ENCODE measurements at regions not wholly inside any gene's neighbourhood (a gene's known extent, or its start where the extent isn't known, plus 50 kb on each side); places are given as distances from the start of the nearest gene placed in this dataset.
A peak's percentile ranks its signal among the peaks of the same experiment; 100 is the strongest.

- ATAC-seq, result no peak
Measured at GRCh38 chr15:85890620-85890980, 95.9 kb upstream of the KLHL25 start.

- no peak for ATAC-seq
Measured at GRCh38 chr15:85891470-85891869, 96.7 kb upstream of the KLHL25 start.

- no peak for ATAC-seq
Measured at GRCh38 chr15:85892232-85892631, 97.5 kb upstream of the KLHL25 start.

GRCh38 chr15:85897207-85897894 lies 102.6 kb upstream of the KLHL25 start:
- ATAC-seq, result no peak

DNA sequence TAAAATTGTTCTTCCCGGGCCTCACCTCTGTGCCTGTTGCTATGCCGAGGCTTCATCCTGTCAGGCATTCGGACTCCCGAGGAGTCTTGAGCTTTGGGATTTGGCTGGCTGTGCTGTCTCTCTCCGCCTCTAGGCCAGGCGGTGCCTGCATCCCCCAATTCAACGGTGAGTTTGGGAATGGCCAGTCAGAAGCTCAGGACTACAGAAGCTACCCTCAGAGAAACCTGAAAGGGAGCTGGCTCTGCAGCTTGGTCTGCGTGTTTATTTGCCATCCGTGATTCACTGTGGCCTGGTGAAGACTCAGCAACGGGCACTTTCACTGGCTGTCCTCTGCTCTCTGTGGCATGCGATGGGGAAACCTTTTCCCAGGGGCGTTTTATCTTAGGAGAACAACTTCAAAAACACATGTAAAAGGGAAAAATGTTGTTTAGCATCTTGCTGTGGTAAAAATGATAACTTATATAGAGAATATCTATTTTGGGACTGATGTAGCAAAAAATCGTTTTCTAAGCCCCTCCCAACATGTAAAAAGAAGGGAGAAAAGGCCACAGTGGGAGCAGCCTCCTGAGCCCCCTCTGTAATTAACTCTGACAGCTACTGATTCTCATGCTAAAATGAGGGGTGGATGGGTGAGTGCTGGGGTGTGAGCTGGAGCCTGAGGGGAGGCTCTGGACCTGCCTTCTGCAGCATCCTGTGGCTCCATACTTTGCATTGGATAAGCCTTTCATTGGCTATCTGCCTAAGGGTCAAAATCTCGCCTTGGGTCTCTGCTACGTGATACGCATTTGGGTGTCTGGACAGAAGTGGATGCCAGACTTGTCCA lies 103.4 kb upstream of the KLHL25 start:
- ATAC-seq, result no peak

GRCh38 chr15:85899927-85900326 lies 105.2 kb upstream of the KLHL25 start:
- peak; percentile 72 for ATAC-seq

GRCh38 chr15:85905751-85906450 lies 111.2 kb upstream of the KLHL25 start:
- no peak for ATAC-seq

DNA sequence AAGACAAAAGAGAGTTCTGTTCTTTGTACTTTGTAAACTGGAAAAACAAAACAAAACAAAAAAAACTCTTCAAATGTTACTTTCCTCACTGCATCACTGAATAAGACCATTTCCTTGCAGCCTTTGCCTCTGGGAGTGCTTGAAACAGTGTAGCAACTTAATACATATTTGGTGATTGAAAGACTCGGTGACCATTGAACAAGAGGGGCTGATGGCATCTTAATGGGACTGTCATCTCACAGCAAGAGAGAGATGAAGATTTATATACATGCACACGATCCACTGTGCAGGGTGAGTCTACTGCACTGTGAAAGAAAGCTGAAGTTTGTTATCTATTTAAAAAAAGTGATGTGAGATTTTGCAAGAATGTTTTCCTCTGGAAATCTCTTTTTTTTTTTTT lies 111.9 kb upstream of the KLHL25 start:
- no peak for ATAC-seq

- ATAC-seq, result peak; percentile 74
Measured at GRCh38 chr15:85910834-85911233, 116.1 kb upstream of the KLHL25 start.

GRCh38 chr15:85913461-85913860 lies 118.7 kb upstream of the KLHL25 start:
- ATAC-seq, result no peak

GRCh38 chr15:85920956-85921355 lies 126.2 kb upstream of the KLHL25 start:
- no peak for ATAC-seq

DNA sequence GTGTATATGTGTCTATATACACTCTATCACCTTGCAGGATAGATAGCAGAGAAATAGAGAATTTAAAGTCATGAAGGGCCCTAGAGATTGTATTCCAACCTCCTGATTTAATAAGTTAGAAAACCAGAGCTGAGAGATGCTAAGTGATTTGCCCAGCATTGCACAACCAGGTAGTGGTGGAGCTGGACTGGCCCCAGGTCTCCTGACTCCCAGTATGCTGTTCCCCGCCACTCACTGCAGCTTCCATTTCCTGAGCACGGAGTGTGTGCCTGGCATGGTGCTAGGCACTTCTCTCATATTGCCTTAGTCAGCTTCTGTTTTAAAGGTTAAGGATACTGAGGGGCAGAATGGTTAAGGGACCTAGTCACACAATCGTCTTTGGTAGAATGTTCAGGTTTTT lies 129.4 kb upstream of the KLHL25 start:
- ATAC-seq, result no peak

- ATAC-seq, result no peak
Measured at GRCh38 chr15:85925649-85926237, 131.0 kb upstream of the KLHL25 start.

DNA sequence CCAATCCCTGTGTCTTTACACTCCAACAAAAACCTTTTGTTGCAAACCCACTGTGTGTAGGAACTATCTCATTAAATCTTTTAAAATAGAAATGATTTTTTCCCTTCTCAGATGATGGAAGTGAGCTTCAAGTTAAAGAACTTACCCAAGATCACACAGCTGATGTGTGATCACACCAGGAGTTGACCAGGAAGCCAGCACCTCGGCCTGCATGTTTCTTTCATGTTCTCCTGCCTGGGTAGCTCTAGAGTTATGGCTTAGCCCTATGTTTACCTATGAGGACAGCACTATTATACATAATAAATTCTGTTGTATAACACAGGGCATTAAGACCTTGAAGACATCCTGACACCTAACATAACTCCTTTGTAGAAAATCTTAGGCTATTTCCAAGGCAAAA lies 132.1 kb upstream of the KLHL25 start:
- ATAC-seq, result no peak

DNA sequence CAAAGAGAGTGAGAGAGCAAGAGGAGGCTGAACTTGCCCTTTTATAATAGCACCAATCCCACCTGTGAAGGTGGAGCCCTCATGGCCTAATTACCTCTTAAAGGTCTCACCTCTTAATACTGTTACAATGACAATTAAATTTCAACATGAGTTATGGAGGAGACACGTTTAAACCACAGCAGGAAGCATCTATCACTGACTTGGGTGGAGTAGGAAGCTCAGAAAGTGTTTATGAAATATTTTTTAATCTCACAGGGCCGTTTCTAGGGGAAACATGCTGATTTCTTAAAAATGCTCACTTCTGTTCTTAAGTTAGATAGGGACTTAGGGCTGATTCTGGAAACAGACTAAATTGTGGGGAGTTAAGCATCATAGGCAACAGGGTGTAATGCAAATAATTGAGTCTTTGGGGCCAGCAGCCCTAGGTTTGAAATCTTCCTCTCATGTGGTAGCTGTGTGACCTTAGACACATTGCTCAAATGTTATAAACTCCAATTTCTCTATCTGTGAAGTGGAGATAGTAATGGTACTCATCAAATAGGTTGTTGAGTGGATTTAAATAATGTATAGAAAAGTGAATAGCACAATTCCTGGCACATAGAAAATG lies 133.3 kb upstream of the KLHL25 start:
- ATAC-seq, result no peak

- ATAC-seq, result no peak
Measured at GRCh38 chr15:85929786-85930185, 135.1 kb upstream of the KLHL25 start.

- no peak for ATAC-seq
Measured at GRCh38 chr15:85932391-85932790, 137.7 kb upstream of the KLHL25 start.

- no peak for ATAC-seq
Measured at GRCh38 chr15:85934691-85935090, 140.0 kb upstream of the KLHL25 start.

DNA sequence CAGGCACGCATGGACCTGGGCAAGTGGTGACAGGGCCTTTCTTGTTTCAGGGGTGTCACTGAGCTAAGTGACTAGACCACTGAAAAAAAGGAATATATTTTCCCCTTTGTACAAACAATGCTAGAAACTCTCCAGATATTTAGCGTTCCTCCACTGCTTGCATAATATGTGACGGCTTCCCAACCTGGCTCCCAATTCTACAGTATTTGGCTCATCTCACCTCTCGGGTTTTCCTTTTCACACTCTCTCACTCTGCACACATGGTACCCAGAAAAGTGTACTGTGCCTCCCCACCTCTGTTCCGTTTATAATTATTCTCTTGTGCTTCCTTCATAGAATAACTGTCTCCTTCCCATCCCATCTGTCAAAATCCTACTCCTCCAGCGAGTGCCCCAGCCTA lies 140.5 kb upstream of the KLHL25 start:
- no peak for ATAC-seq

DNA sequence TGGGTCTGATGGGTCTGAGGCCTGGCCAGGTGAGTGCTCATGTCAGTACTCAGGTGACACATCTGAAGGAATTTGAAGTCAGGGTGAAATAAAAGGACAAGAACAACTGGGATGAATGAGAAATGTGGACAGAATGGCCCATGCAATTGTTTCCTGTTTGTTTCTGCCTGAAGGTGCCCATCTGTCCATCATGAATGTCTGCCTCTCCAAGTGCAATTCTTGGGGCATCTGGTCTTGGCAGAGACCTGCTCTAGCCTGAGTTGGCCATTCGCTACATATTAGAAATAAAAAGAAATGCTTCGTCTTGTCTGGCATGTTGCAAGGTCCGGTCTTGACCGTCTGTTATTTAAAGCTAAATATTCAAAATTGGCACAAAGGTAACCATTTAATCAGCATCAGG lies 142.0 kb upstream of the AGBL1 start:
- no peak for ATAC-seq

GRCh38 chr15:85941186-85941855 lies 138.3 kb upstream of the AGBL1 start:
- ATAC-seq, result peak; percentile 58

DNA sequence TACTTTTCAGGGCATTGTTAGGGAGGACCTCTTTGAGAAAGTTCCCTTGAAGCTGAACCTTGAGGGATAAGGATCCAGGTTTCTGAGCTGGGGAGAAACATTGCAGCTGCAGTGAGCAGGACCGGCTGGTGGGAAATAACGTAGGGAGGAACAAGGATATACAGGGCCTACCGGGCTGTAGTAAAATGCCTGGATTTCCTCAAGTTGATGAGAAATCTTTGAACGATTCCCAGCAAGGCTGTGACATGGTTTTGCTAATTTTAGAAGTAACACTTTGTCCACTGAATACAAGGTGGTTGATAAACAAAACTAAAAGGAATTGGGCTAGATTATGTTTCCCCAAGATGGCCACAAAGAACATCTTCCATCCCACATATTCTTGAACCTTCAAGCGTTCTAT lies 137.0 kb upstream of the AGBL1 start:
- ATAC-seq, result no peak

All from esophagus mucosa (tissue), 1 donor.